ENCODE measurements at regions not wholly inside any gene's neighbourhood (a gene's known extent, or its start where the extent isn't known, plus 50 kb on each side); places are given as distances from the start of the nearest gene placed in this dataset.

GRCh38 chr3:127411083-127411727 is 123.4 kb upstream of the PRR20G start:
- H3K4me1 ChIP-seq (ENCODE audit: control insufficient read depth in 1 of 2, insufficient read depth in 2 of 2, low read length in 2 of 2), result no peaks in the 10 kb centered on the region
- Mint-ChIP-seq H3K9me3 (no peaks in the 10 kb centered on the region), H3K36me3 (no peaks in the 10 kb centered on the region), H3K27ac (no peak overlapping the region), H3K4me3 (no peak overlapping the region), H3K4me1 (no peaks in the 10 kb centered on the region), H3K27me3 (ENCODE audit: low read depth in 3 of 3) (peaks cover 8 to 20% (median 15%) of the 10 kb centered on the region in 3 donors)
- no peak for TF ChIP-seq CTCF (IDR thresholded peaks at IDR 0.05)
- H3K36me3 ChIP-seq (replicated peaks in 1 of 2; ENCODE audit: control insufficient read depth in 1 of 2, insufficient read depth in 2 of 2, low read length in 2 of 2), result no peaks in the 10 kb centered on the region
- H3K9ac ChIP-seq (ENCODE audit: insufficient read depth, low read length, poor library complexity, severe bottlenecking), result no peak overlapping the region
- no peak overlapping the region for H3K4me2 ChIP-seq (replicated peaks; ENCODE audit: extremely low read depth, low read length, poor library complexity, severe bottlenecking)
- DNase-seq, result no peak
- no peak overlapping the region for H2AFZ ChIP-seq (ENCODE audit: insufficient read depth, low read depth, low read length, poor library complexity, severe bottlenecking)
- H3K79me2 ChIP-seq (ENCODE audit: insufficient read depth, low read length), result no peaks in the 10 kb centered on the region
- H4K20me1 ChIP-seq (ENCODE audit: insufficient read depth, low read length), result no peaks in the 10 kb centered on the region
- H3K4me3 ChIP-seq (replicated peaks in 1 of 3; ENCODE audit: low read depth in 2 of 3, low read length in 3 of 3), result no peak overlapping the region
- peaks cover 2 to 9% of the 10 kb centered on the region in 2 donors for H3K27me3 ChIP-seq (ENCODE audit: control insufficient read depth in 2 of 2, insufficient read depth in 2 of 2, low read length in 2 of 2)
- H3K9me3 ChIP-seq (replicated peaks in 1 of 2; ENCODE audit: control insufficient read depth in 1 of 2, insufficient read depth in 1 of 2, low read length in 2 of 2), result no peaks in the 10 kb centered on the region
- intact Hi-C loops (cut with micrococcal nuclease), result no loop called here
- 25% methylated on average over 1 of the region's 4 CpGs for WGBS (ENCODE audit: insufficient coverage)
- H3K27ac ChIP-seq (ENCODE audit: low read depth in 1 of 2, low read length in 2 of 2), result no peak overlapping the region

GRCh38 chr3:127410678-127411077 is 122.8 kb upstream of the PRR20G start:
- Mint-ChIP-seq H3K4me1 (no peaks in the 10 kb centered on the region), H3K27me3 (ENCODE audit: low read depth in 3 of 3) (peaks cover 7 to 19% (median 18%) of the 10 kb centered on the region in 3 donors), H3K9me3 (no peaks in the 10 kb centered on the region), H3K36me3 (no peaks in the 10 kb centered on the region), H3K4me3 (no peak overlapping the region), H3K27ac (no peak overlapping the region)
- DNase-seq, result no peak
- Histone ChIP-seq H3K36me3 (replicated peaks in 1 of 2; ENCODE audit: control insufficient read depth in 1 of 2, insufficient read depth in 2 of 2, low read length in 2 of 2) (no peaks in the 10 kb centered on the region), H3K4me1 (ENCODE audit: control insufficient read depth in 1 of 2, insufficient read depth in 2 of 2, low read length in 2 of 2) (no peaks in the 10 kb centered on the region), H3K9ac (ENCODE audit: insufficient read depth, low read length, poor library complexity, severe bottlenecking) (no peak overlapping the region), H2AFZ (ENCODE audit: insufficient read depth, low read depth, low read length, poor library complexity, severe bottlenecking) (no peak overlapping the region), H3K27me3 (ENCODE audit: control insufficient read depth in 2 of 2, insufficient read depth in 2 of 2, low read length in 2 of 2) (peaks cover 2 to 7% of the 10 kb centered on the region in 2 donors), H4K20me1 (ENCODE audit: insufficient read depth, low read length) (no peaks in the 10 kb centered on the region), H3K27ac (ENCODE audit: low read depth in 1 of 2, low read length in 2 of 2) (no peak overlapping the region), H3K4me3 (replicated peaks in 1 of 3; ENCODE audit: low read depth in 2 of 3, low read length in 3 of 3) (no peak overlapping the region), H3K79me2 (ENCODE audit: insufficient read depth, low read length) (no peaks in the 10 kb centered on the region), H3K4me2 (replicated peaks; ENCODE audit: extremely low read depth, low read length, poor library complexity, severe bottlenecking) (no peak overlapping the region), H3K9me3 (replicated peaks in 1 of 2; ENCODE audit: control insufficient read depth in 1 of 2, insufficient read depth in 1 of 2, low read length in 2 of 2) (no peaks in the 10 kb centered on the region)
- intact Hi-C loops (cut with micrococcal nuclease), result no loop called here
- 91% methylated on average over 7 of the region's 7 CpGs for WGBS (ENCODE audit: insufficient coverage)
- no peak for TF ChIP-seq CTCF (IDR thresholded peaks at IDR 0.05)
